ENCODE measurements at regions not wholly inside any gene's neighbourhood (a gene's known extent, or its start where the extent isn't known, plus 50 kb on each side); places are given as distances from the start of the nearest gene placed in this dataset.

DNA sequence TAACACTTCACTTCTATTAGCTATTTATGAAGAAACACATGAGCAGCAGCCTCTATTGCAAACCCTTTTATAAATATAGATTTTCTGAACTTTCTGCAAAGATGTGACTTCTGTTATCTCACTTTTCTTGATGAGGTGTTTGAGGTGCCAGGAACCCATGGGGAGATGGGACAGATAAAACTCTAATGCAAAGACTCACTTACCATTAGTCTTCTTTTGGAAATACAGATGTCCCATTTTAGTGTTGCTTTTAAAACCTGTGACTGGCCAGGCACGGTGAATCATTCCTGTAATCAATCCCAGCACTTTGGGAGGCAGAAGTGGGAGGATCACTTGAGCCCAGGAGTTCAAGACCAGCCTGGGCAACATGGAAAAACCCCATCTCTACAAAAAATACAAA, 171.3 kb upstream of the GAS1 start:
- 19% methylated on average over 1 of the region's 1 CpG for WGBS (ENCODE audit: low lambda C conversion rate, missing lambda C conversion rate)
- Histone ChIP-seq H4K20me1 (ENCODE audit: insufficient read depth, poor library complexity, severe bottlenecking) (no peaks in the 10 kb centered on the region), H3K4me1 (ENCODE audit: insufficient read depth) (no peaks in the 10 kb centered on the region), H3K4me2 (no peak overlapping the region), H3K9me2 (replicated peaks; ENCODE audit: insufficient read depth) (no peaks in the 10 kb centered on the region), H3K27me3 (no peaks in the 10 kb centered on the region), H3K4me3 (no peak overlapping the region), H2AFZ (no peak overlapping the region), H3K36me3 (replicated peaks; ENCODE audit: insufficient read depth, low read depth) (no peaks in the 10 kb centered on the region), H3K9me3 (ENCODE audit: low read depth) (no peaks in the 10 kb centered on the region), H3K27ac (no peak overlapping the region), H3K79me2 (no peaks in the 10 kb centered on the region)
- no peak for DNase-seq (ENCODE audit: low spot score)
- TF ChIP-seq EZH2phosphoT487 (IDR thresholded peaks at IDR 0.05; ENCODE audit: low read depth, severe bottlenecking, unreplicated experiment) (no peak), EZH2 (IDR thresholded peaks at IDR 0.05; ENCODE audit: borderline replicate concordance) (no peak)
- TF ChIP-seq, protein P1, sequence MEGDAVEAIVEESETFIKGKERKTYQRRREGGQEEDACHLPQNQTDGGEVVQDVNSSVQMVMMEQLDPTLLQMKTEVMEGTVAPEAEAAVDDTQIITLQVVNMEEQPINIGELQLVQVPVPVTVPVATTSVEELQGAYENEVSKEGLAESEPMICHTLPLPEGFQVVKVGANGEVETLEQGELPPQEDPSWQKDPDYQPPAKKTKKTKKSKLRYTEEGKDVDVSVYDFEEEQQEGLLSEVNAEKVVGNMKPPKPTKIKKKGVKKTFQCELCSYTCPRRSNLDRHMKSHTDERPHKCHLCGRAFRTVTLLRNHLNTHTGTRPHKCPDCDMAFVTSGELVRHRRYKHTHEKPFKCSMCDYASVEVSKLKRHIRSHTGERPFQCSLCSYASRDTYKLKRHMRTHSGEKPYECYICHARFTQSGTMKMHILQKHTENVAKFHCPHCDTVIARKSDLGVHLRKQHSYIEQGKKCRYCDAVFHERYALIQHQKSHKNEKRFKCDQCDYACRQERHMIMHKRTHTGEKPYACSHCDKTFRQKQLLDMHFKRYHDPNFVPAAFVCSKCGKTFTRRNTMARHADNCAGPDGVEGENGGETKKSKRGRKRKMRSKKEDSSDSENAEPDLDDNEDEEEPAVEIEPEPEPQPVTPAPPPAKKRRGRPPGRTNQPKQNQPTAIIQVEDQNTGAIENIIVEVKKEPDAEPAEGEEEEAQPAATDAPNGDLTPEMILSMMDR (IDR thresholded peaks at IDR 0.05; ENCODE audit: poor library complexity), result no peak

GRCh38 chr9:87119328-87119881, 172.1 kb upstream of the GAS1 start:
- 65% methylated on average over 11 of the region's 11 CpGs for WGBS (ENCODE audit: low lambda C conversion rate, missing lambda C conversion rate)
- Histone ChIP-seq H4K20me1 (ENCODE audit: insufficient read depth, poor library complexity, severe bottlenecking) (no peaks in the 10 kb centered on the region), H3K9me3 (ENCODE audit: low read depth) (no peaks in the 10 kb centered on the region), H3K79me2 (no peaks in the 10 kb centered on the region), H3K4me1 (ENCODE audit: insufficient read depth) (no peaks in the 10 kb centered on the region), H3K4me2 (no peak overlapping the region), H3K27me3 (no peaks in the 10 kb centered on the region), H3K27ac (peak overlapping the region; percentile 54), H3K36me3 (replicated peaks; ENCODE audit: insufficient read depth, low read depth) (no peaks in the 10 kb centered on the region), H2AFZ (no peak overlapping the region), H3K4me3 (no peak overlapping the region), H3K9me2 (replicated peaks; ENCODE audit: insufficient read depth) (no peaks in the 10 kb centered on the region)
- TF ChIP-seq, protein P1 (IDR thresholded peaks at IDR 0.05; ENCODE audit: poor library complexity), result no peak
- TF ChIP-seq EZH2phosphoT487 (IDR thresholded peaks at IDR 0.05; ENCODE audit: low read depth, severe bottlenecking, unreplicated experiment), result no peak
- TF ChIP-seq EZH2 (IDR thresholded peaks at IDR 0.05; ENCODE audit: borderline replicate concordance), result no peak
- peak; percentile 56 for DNase-seq (ENCODE audit: low spot score)

- Histone ChIP-seq H3K27ac (no peak overlapping the region), H3K4me3 (no peak overlapping the region), H3K27me3 (no peaks in the 10 kb centered on the region), H3K79me2 (no peaks in the 10 kb centered on the region), H3K4me2 (no peak overlapping the region), H2AFZ (no peak overlapping the region), H3K9me3 (ENCODE audit: low read depth) (no peaks in the 10 kb centered on the region), H3K9me2 (replicated peaks; ENCODE audit: insufficient read depth) (no peaks in the 10 kb centered on the region), H4K20me1 (ENCODE audit: insufficient read depth, poor library complexity, severe bottlenecking) (no peaks in the 10 kb centered on the region), H3K4me1 (ENCODE audit: insufficient read depth) (no peaks in the 10 kb centered on the region), H3K36me3 (replicated peaks; ENCODE audit: insufficient read depth, low read depth) (no peaks in the 10 kb centered on the region)
- WGBS (ENCODE audit: low lambda C conversion rate, missing lambda C conversion rate), result 98% methylated on average over 5 of the region's 5 CpGs
- TF ChIP-seq EZH2 (IDR thresholded peaks at IDR 0.05; ENCODE audit: borderline replicate concordance) (no peak), EZH2phosphoT487 (IDR thresholded peaks at IDR 0.05; ENCODE audit: low read depth, severe bottlenecking, unreplicated experiment) (no peak)
- TF ChIP-seq, protein P1 (IDR thresholded peaks at IDR 0.05; ENCODE audit: poor library complexity), result no peak
- DNase-seq (ENCODE audit: low spot score), result no peak
Observed at GRCh38 chr9:87120610-87121009, 173.3 kb upstream of the GAS1 start.
